LNCAP (cell line): ENCODE measurements at regions not wholly inside any gene's neighbourhood (a gene's known extent, or its start where the extent isn't known, plus 50 kb on each side); places are given as distances from the start of the nearest gene placed in this dataset.

Experiments
- TF ChIP-seq, protein P1 (sequence below): fragments of 450-650 bp; IDR thresholded peaks from 2 replicates; pipeline ENCODE4 v1.5.1; 2017; ENCODE audit warnings: mild to moderate bottlenecking

DNA sequence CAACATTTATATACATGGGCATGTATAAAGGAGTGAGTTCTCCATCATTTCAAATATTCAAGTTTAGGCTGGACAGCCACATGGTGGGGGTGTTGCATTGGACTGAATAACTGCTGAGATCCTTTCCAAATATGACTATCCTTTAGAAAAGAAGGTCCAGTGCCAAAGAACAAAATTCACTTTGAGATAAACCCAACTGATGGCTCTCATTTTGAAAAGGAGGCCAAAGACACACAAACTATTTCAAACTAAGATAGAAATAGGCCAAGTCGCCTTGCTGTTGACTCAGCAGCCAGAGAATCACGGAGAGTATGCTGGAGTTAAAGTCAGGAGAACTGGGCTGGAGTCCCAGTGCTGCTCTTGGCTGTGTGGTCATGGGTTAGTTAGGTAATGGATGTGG is 204.5 kb upstream of the LRATD1 start:
- TF ChIP-seq, protein P1, sequence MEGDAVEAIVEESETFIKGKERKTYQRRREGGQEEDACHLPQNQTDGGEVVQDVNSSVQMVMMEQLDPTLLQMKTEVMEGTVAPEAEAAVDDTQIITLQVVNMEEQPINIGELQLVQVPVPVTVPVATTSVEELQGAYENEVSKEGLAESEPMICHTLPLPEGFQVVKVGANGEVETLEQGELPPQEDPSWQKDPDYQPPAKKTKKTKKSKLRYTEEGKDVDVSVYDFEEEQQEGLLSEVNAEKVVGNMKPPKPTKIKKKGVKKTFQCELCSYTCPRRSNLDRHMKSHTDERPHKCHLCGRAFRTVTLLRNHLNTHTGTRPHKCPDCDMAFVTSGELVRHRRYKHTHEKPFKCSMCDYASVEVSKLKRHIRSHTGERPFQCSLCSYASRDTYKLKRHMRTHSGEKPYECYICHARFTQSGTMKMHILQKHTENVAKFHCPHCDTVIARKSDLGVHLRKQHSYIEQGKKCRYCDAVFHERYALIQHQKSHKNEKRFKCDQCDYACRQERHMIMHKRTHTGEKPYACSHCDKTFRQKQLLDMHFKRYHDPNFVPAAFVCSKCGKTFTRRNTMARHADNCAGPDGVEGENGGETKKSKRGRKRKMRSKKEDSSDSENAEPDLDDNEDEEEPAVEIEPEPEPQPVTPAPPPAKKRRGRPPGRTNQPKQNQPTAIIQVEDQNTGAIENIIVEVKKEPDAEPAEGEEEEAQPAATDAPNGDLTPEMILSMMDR = peak; percentile 30; the same call in 1 of the 2 replicates

- TF ChIP-seq, protein P1 = no peak
Measured at GRCh38 chr2:14433946-14434495, 198.5 kb upstream of the LRATD1 start.

GRCh38 chr2:14445670-14446069 is 186.8 kb upstream of the LRATD1 start:
- TF ChIP-seq, protein P1 = no peak

DNA sequence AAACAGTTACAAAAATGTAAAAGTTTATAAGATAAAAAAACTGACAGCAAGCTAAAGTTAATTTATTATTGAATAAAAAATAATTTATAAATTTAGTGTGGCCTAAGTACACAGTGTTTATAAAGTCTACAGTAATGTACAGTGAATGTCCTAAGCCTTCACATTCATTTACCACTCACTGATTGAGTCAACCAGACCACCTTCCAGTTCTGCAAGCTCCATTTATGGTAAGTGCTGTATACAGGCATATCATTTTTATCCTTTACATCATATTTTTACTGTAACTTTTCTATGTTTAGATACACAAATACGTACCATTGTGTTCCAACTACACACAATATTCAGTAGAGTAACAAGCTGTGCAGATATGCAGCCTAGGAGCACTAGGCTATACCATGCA is 184.2 kb upstream of the LRATD1 start:
- TF ChIP-seq, protein P1 = no peak

- TF ChIP-seq, protein P1 = no peak
Measured at GRCh38 chr2:14451312-14451711, 181.2 kb upstream of the LRATD1 start.

GRCh38 chr2:14454202-14454601 is 178.3 kb upstream of the LRATD1 start:
- TF ChIP-seq, protein P1 = no peak

- TF ChIP-seq, protein P1 = no peak
Measured at GRCh38 chr2:14459786-14460325, 172.7 kb upstream of the LRATD1 start.

DNA sequence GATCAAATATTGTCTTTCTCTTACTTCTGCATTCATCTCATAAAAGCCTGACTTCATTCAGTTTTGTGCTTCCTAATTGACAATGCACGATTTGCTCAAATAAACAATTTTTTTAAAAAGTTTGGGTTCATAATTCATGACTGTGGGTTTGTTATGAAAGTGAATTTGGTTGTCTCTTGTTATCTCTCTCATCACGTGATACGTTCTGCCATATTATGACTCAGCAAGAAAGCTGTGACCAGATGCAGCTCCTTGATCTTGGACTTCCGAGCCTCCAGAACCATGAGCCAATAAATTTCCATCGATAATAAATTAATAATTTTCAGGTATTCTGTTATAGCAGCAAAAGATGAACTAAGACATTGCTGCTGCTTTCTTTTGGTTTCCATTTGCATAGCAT is 156.5 kb upstream of the LRATD1 start:
- TF ChIP-seq, protein P1 = no peak
